Astrocyte (in vitro differentiated cells and primary cell): ENCODE measurements at regions not wholly inside any gene's neighbourhood (a gene's known extent, or its start where the extent isn't known, plus 50 kb on each side); places are given as distances from the start of the nearest gene placed in this dataset.
A peak's percentile ranks its signal among the peaks of the same experiment; 100 is the strongest.

Experiments used
- DNase-seq: peaks from one replicate; pipeline ENCODE4 v3.0.0-alpha.2; 2010; ENCODE audit warnings: low read depth
- FAIRE-seq: peaks from 2 replicates; lab custom pipeline; 2011; peaks lifted over from hg19 to GRCh38; lab: Jason Lieb, UNC
- H2AFZ ChIP-seq: 2 replicates; pipeline ENCODE4 v1.6.0; 2012; ENCODE audit warnings: low read depth, low read length, inconsistent platforms
- H3K27ac ChIP-seq: 2 replicates; pipeline ENCODE4 v1.5.1; 2011; ENCODE audit warnings: low read depth, low read length, inconsistent platforms
- H3K27me3 ChIP-seq: 2 replicates; pipeline ENCODE4 v1.6.0; 2011; ENCODE audit warnings: low read length, inconsistent platforms; ENCODE audit not compliant: insufficient read depth
- H3K36me3 ChIP-seq: 2 replicates; pipeline ENCODE4 v1.5.1; 2011; ENCODE audit warnings: low read length, inconsistent platforms; ENCODE audit not compliant: insufficient read depth
- H3K4me1 ChIP-seq: 2 replicates; pipeline ENCODE4 v1.5.1; 2011; ENCODE audit warnings: low read length, inconsistent platforms; ENCODE audit not compliant: insufficient read depth
- H3K4me2 ChIP-seq: 2 replicates; pipeline ENCODE4 v1.6.0; 2012; ENCODE audit warnings: low read length, inconsistent platforms
- H3K4me3 ChIP-seq: 2 replicates; pipeline ENCODE4 v1.5.1; 2011; ENCODE audit warnings: low read depth, mild to moderate bottlenecking, low read length, inconsistent platforms; ENCODE audit not compliant: insufficient read depth
- H3K79me2 ChIP-seq: 2 replicates; pipeline ENCODE4 v1.6.0; 2012; ENCODE audit warnings: mild to moderate bottlenecking, low read length, inconsistent platforms; ENCODE audit not compliant: insufficient read depth
- H3K9ac ChIP-seq: 2 replicates; pipeline ENCODE4 v1.6.0; 2012; ENCODE audit warnings: mild to moderate bottlenecking, low read length, inconsistent platforms
- H3K9me3 ChIP-seq: 2 replicates; pipeline ENCODE4 v1.5.1; 2012; ENCODE audit warnings: low read depth, mild to moderate bottlenecking, low read length, inconsistent platforms; ENCODE audit not compliant: insufficient read depth
- H4K20me1 ChIP-seq: 2 replicates; pipeline ENCODE4 v1.6.0; 2012; ENCODE audit warnings: low read length, inconsistent platforms; ENCODE audit not compliant: insufficient read depth
- H3K27ac Mint-ChIP-seq: one replicate; pipeline ENCODE4 v1.8.0; 2021; ENCODE audit warnings: mild to moderate bottlenecking, mixed read lengths; ENCODE audit not compliant: unreplicated experiment
- H3K27me3 Mint-ChIP-seq: one replicate; pipeline ENCODE4 v1.8.0; 2021; ENCODE audit warnings: low read depth, mixed read lengths; ENCODE audit not compliant: unreplicated experiment
- H3K36me3 Mint-ChIP-seq: one replicate; pipeline ENCODE4 v1.8.0; 2021; ENCODE audit warnings: low read depth, mixed read lengths; ENCODE audit not compliant: unreplicated experiment
- H3K4me1 Mint-ChIP-seq: one replicate; pipeline ENCODE4 v1.8.0; 2021; ENCODE audit warnings: low read depth, mixed read lengths; ENCODE audit not compliant: unreplicated experiment
- H3K4me3 Mint-ChIP-seq: one replicate; pipeline ENCODE4 v1.8.0; 2021; ENCODE audit warnings: mild to moderate bottlenecking, moderate library complexity, mixed read lengths; ENCODE audit not compliant: unreplicated experiment
- H3K9me3 Mint-ChIP-seq: one replicate; pipeline ENCODE4 v1.8.0; 2021; ENCODE audit warnings: mild to moderate bottlenecking, mixed read lengths; ENCODE audit not compliant: unreplicated experiment
- CTCF ChIP-seq: IDR thresholded peaks from 2 replicates; pipeline ENCODE4 v1.5.1; 2011; ENCODE audit warnings: low read depth, mild to moderate bottlenecking, inconsistent platforms, low read length, moderate library complexity; ENCODE audit not compliant: insufficient read depth
- EZH2 ChIP-seq: IDR thresholded peaks from 2 replicates; pipeline ENCODE4 v1.6.1; 2012; ENCODE audit warnings: mild to moderate bottlenecking, low read length, inconsistent platforms; ENCODE audit not compliant: insufficient read depth

GRCh38 chr9:129339539-129340157 is 161.6 kb upstream of the IER5L start:
- Histone ChIP-seq H4K20me1 (no peaks in the 10 kb centered on the region), H3K27me3 (no peaks in the 10 kb centered on the region), H3K9me3 (no peaks in the 10 kb centered on the region), H3K79me2 (no peaks in the 10 kb centered on the region), H3K4me2 (peak overlapping the region; percentile 37), H3K4me1 (peaks cover 42% of the 10 kb centered on the region), H3K9ac (no peak overlapping the region), H3K27ac (no peak overlapping the region), H3K4me3 (no peak overlapping the region), H2AFZ (peak overlapping the region; percentile 33), H3K36me3 (no peaks in the 10 kb centered on the region)
- no peak overlapping the region for H3K4me3 Mint-ChIP-seq
- H3K9me3 Mint-ChIP-seq, result peaks cover 1% of the 10 kb centered on the region
- H3K36me3 Mint-ChIP-seq, result peaks cover 3% of the 10 kb centered on the region
- FAIRE-seq (no peak), DNase-seq (no peak)
- TF ChIP-seq CTCF (no peak), EZH2 (no peak)
- H3K27me3 Mint-ChIP-seq, result peaks cover 3% of the 10 kb centered on the region
- H3K27ac Mint-ChIP-seq, result no peak overlapping the region
- peaks cover 27% of the 10 kb centered on the region for H3K4me1 Mint-ChIP-seq

GRCh38 chr9:129338724-129339430 is 160.8 kb upstream of the IER5L start:
- H3K4me2 ChIP-seq, result peak overlapping the region; percentile 37
- no peaks in the 10 kb centered on the region for H4K20me1 ChIP-seq
- H2AFZ ChIP-seq, result peak overlapping the region; percentile 33
- H3K4me1 ChIP-seq, result peaks cover 50% of the 10 kb centered on the region
- H3K9me3 Mint-ChIP-seq, result peaks cover 1% of the 10 kb centered on the region
- no peaks in the 10 kb centered on the region for H3K79me2 ChIP-seq
- peaks cover 3% of the 10 kb centered on the region for H3K27me3 Mint-ChIP-seq
- H3K4me1 Mint-ChIP-seq, result peaks cover 30% of the 10 kb centered on the region
- TF ChIP-seq CTCF, result no peak
- TF ChIP-seq EZH2, result no peak
- H3K9ac ChIP-seq, result no peak overlapping the region
- H3K27ac Mint-ChIP-seq, result no peak overlapping the region
- H3K27ac ChIP-seq, result no peak overlapping the region
- H3K4me3 ChIP-seq, result no peak overlapping the region
- peaks cover 3% of the 10 kb centered on the region for H3K36me3 Mint-ChIP-seq
- H3K27me3 ChIP-seq, result no peaks in the 10 kb centered on the region
- DNase-seq (no peak), FAIRE-seq (no peak)
- H3K4me3 Mint-ChIP-seq, result no peak overlapping the region
- no peaks in the 10 kb centered on the region for H3K36me3 ChIP-seq
- H3K9me3 ChIP-seq, result no peaks in the 10 kb centered on the region
